ENCODE measurements at regions not wholly inside any gene's neighbourhood (a gene's known extent, or its start where the extent isn't known, plus 50 kb on each side); places are given as distances from the start of the nearest gene placed in this dataset.

DNA sequence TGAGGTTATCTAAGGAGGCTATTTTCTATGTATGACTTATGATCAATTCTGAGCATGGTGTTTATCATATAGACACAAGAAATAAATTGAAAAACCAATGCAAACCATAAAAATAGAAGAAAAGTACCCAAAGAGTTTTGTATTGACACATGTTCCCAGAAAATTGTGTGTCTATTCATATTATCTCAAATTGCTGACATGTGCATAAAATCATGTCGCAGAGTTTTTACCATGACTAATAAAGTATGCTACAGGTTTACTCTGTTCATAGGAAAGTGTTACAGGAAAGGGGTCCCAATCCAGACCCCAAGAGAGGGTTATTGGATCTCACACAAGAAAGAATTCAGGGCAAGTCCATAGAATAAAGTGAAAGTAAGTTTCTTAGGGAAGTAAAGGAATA is 290.7 kb upstream of the NRXN1 start:
- DNase-seq (ENCODE audit: low read depth) = no peak
- no peak overlapping the region for H3K4me3 ChIP-seq (ENCODE audit: control insufficient read depth, low read depth, low read length)
- TF ChIP-seq, protein P1, sequence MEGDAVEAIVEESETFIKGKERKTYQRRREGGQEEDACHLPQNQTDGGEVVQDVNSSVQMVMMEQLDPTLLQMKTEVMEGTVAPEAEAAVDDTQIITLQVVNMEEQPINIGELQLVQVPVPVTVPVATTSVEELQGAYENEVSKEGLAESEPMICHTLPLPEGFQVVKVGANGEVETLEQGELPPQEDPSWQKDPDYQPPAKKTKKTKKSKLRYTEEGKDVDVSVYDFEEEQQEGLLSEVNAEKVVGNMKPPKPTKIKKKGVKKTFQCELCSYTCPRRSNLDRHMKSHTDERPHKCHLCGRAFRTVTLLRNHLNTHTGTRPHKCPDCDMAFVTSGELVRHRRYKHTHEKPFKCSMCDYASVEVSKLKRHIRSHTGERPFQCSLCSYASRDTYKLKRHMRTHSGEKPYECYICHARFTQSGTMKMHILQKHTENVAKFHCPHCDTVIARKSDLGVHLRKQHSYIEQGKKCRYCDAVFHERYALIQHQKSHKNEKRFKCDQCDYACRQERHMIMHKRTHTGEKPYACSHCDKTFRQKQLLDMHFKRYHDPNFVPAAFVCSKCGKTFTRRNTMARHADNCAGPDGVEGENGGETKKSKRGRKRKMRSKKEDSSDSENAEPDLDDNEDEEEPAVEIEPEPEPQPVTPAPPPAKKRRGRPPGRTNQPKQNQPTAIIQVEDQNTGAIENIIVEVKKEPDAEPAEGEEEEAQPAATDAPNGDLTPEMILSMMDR (conservative IDR thresholded peaks at IDR 0.05; ENCODE audit: control insufficient read depth, insufficient read depth, low read depth, low read length) = no peak

DNA sequence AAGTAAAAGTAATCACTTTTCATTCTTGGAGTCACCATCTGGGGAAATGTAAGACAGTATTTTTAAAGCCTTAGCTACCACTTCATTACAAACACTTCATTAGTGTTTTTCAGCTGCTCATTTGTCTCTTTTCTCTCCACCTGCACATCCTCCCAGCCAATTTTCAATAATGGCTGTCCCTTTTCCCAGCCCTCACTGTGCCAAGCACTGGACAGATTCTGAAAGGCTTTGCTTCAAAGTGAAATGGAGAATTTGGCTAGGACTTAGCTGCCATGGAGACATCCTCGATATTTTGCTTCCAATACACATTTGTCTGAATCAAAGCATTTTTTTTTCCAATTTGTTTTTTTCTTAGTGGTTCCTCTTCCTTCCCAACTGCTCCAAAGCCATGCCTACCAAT is 272.4 kb upstream of the NRXN1 start:
- TF ChIP-seq, protein P1 (conservative IDR thresholded peaks at IDR 0.05; ENCODE audit: control insufficient read depth, insufficient read depth, low read depth, low read length) = no peak
- DNase-seq (ENCODE audit: low read depth) = no peak
- H3K4me3 ChIP-seq (ENCODE audit: control insufficient read depth, low read depth, low read length) = no peak overlapping the region

DNA sequence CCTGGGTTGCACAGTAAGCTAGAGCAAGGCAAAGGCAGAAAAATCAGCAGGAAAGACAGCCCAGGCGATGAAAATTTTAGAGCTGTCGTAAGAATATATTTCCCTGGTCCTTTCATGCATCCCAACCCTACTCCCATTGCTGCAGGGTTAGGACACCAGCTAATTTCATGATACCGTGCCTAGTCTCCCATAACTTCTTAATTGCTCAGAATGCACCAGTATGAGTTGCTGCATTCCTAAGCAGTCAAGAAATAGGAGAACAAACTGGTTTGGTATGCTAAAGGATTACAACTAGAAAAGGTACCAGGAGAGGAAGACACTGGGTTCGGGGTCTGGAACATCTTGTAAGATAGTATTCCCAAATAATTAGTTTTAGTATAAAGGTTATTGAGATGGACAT is 269.4 kb upstream of the NRXN1 start:
- TF ChIP-seq, protein P1 (conservative IDR thresholded peaks at IDR 0.05; ENCODE audit: control insufficient read depth, insufficient read depth, low read depth, low read length) = no peak
- no peak for DNase-seq (ENCODE audit: low read depth)
- no peak overlapping the region for H3K4me3 ChIP-seq (ENCODE audit: control insufficient read depth, low read depth, low read length)

DNA sequence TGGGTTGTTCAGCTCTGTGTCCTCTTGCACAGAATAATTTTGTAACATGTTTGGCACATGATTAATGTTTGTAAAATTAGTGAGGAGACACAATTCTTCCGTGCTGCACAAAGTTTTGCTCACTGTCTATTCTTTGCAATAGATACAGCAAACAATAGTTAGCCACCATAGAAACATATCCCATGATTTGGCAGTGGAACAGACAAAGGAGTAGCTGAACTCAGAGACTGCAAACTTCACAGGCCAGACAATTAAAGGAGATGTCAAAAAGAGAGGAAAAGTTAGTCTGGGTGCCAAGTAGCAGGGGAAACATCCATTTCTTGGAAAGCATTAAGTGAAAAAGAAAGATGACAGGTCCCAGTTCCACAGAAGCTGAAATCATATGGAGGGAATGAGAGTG is 267.4 kb upstream of the NRXN1 start:
- TF ChIP-seq, protein P1 (conservative IDR thresholded peaks at IDR 0.05; ENCODE audit: control insufficient read depth, insufficient read depth, low read depth, low read length) = no peak
- no peak for DNase-seq (ENCODE audit: low read depth)
- H3K4me3 ChIP-seq (ENCODE audit: control insufficient read depth, low read depth, low read length) = no peak overlapping the region

DNA sequence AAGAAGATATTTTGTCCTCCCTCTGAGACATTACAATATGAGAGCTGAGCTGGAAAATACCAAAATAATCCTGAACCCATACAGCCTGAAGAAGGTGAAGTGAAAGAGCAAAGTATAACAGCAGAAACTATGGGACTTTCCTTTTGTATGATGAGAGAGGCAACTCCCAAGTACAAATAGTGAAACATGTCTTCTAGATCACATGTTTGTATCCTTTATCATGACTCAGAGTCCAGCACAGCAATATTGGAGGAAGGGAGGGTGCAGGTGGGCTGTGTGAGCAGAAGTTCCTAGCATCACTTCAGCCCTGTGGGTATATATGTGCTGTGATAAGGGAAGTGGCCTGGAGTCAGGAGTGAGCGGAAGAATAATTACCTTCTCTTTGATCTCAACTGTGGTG is 265.6 kb upstream of the NRXN1 start:
- H3K4me3 ChIP-seq (ENCODE audit: control insufficient read depth, low read depth, low read length) = no peak overlapping the region
- no peak for DNase-seq (ENCODE audit: low read depth)
- TF ChIP-seq, protein P1 (conservative IDR thresholded peaks at IDR 0.05; ENCODE audit: control insufficient read depth, insufficient read depth, low read depth, low read length) = no peak

DNA sequence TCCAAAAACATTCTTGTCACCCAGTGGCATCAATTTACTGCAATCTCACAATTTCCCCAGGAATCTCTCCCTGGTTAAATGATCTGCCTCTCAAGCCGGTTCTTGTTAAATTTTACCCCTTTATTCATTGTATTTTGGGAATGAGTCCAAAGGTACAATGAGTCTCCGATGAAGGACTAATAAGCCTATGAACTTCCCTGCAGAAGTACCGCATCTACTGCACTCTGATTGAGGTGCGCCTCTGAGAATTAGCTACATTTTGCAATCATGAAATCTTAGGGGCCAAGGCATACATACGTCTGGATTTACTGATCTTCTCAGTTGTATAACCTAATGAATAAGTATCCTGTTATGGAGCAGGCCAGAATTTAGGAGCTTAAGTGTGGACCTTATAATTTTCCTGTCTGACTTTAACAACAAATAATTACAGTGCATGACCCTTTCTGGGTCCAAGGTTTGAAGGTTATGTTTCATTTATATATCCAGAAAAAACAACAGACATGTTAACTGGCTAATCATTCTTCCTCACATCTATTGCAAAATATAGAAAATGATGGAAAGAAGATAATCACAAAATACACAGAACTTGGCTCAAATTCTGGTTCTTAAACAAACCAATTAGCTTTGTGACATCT is 261.8 kb upstream of the NRXN1 start:
- DNase-seq (ENCODE audit: low read depth) = no peak
- TF ChIP-seq, protein P1 (conservative IDR thresholded peaks at IDR 0.05; ENCODE audit: control insufficient read depth, insufficient read depth, low read depth, low read length) = no peak
- H3K4me3 ChIP-seq (ENCODE audit: control insufficient read depth, low read depth, low read length) = no peak overlapping the region
